GM21717 (cell line): ENCODE measurements at regions not wholly inside any gene's neighbourhood (a gene's known extent, or its start where the extent isn't known, plus 50 kb on each side); places are given as distances from the start of the nearest gene placed in this dataset.
A peak's percentile ranks its signal among the peaks of the same experiment; 100 is the strongest.
"Not testable (repeated sequence)": the region's sequence is repeated elsewhere in the genome, so short reads cannot be mapped to it uniquely, and the experiment has no call there.

Experiments used
- ATAC-seq: cut with Tn5 transposase; IDR thresholded peaks from one replicate; pipeline ENCODE4 v1.9.1; 2021; ENCODE audit warnings: mild to moderate bottlenecking, moderate library complexity; ENCODE audit not compliant: unreplicated experiment

GRCh38 chrX:145393702-145394235 lies 146.5 kb downstream of the SPANXN1 start:
- ATAC-seq, result no peak

- no peak for ATAC-seq
Measured at GRCh38 chrX:145394344-145394743, 147.0 kb downstream of the SPANXN1 start.

GRCh38 chrX:145396612-145397011 lies 149.3 kb downstream of the SPANXN1 start:
- no peak for ATAC-seq

GRCh38 chrX:145405012-145405411 lies 157.7 kb downstream of the SPANXN1 start:
- peak; percentile 83 for ATAC-seq

- ATAC-seq, result no peak
Measured at GRCh38 chrX:145410622-145411021, 163.3 kb downstream of the SPANXN1 start.

GRCh38 chrX:145436211-145436610 lies 188.9 kb downstream of the SPANXN1 start:
- ATAC-seq, result not testable (repeated sequence)

- ATAC-seq, result no peak
Measured at GRCh38 chrX:145464650-145465049, 217.3 kb downstream of the SPANXN1 start.

- ATAC-seq, result no peak
Measured at GRCh38 chrX:145475725-145476124, 228.4 kb downstream of the SPANXN1 start.

- no peak for ATAC-seq
Measured at GRCh38 chrX:145484740-145485139, 237.4 kb downstream of the SPANXN1 start.

GRCh38 chrX:145502670-145503069 lies 255.4 kb downstream of the SPANXN1 start:
- no peak for ATAC-seq

- no peak for ATAC-seq
Measured at GRCh38 chrX:145506214-145506613, 258.9 kb downstream of the SPANXN1 start.

GRCh38 chrX:145524931-145525330 lies 277.6 kb downstream of the SPANXN1 start:
- ATAC-seq, result no peak

GRCh38 chrX:145532176-145532780 lies 285.0 kb downstream of the SPANXN1 start:
- no peak for ATAC-seq

- no peak for ATAC-seq
Measured at GRCh38 chrX:145533534-145533933, 284.1 kb upstream of the SLITRK2 start.

GRCh38 chrX:145549496-145549895 lies 268.1 kb upstream of the SLITRK2 start:
- ATAC-seq, result no peak

- ATAC-seq, result no peak
Measured at GRCh38 chrX:145552643-145553042, 265.0 kb upstream of the SLITRK2 start.

GRCh38 chrX:145553702-145554101 lies 263.9 kb upstream of the SLITRK2 start:
- ATAC-seq, result no peak

- ATAC-seq, result no peak
Measured at GRCh38 chrX:145563159-145563558, 254.5 kb upstream of the SLITRK2 start.

- ATAC-seq, result no peak
Measured at GRCh38 chrX:145609951-145610511, 207.6 kb upstream of the SLITRK2 start.

- no peak for ATAC-seq
Measured at GRCh38 chrX:145613894-145614293, 203.7 kb upstream of the SLITRK2 start.

GRCh38 chrX:145620666-145621065 lies 197.0 kb upstream of the SLITRK2 start:
- ATAC-seq, result no peak

- ATAC-seq, result no peak
Measured at GRCh38 chrX:145623453-145623852, 194.2 kb upstream of the SLITRK2 start.

- no peak for ATAC-seq
Measured at GRCh38 chrX:145630081-145630480, 187.5 kb upstream of the SLITRK2 start.
